HCT116 (cell line): ENCODE measurements at regions not wholly inside any gene's neighbourhood (a gene's known extent, or its start where the extent isn't known, plus 50 kb on each side); places are given as distances from the start of the nearest gene placed in this dataset.

Source experiments
- ATAC-seq: fragments of 200-7000 bp; cut with Tn5 transposase; 2 replicates; pipeline ENCODE4 v1.9.1; 2020; ENCODE audit warnings: mild to moderate bottlenecking, moderate library complexity
- BruUV-seq: library from RNA; stranded (reverse); fragments of 400-500 nt; replicated peaks from 2 replicates; lab custom pipeline; 2021; lab: Mats Ljungman, UMichigan
- CTCF ChIA-PET: fragments of 300-600 bp; sonication (Branson Sonifier 250); formaldehyde crosslinking; loops from one replicate; lab custom pipeline; 2021; ENCODE audit warnings: antibody characterized with exemption; lab: Charles Lee
- POLR2A ChIA-PET: fragments of 300-600, 350-600 bp; sonication (Branson Sonifier 250); formaldehyde crosslinking; loops from one replicate; lab custom pipeline; 2021; ENCODE audit warnings: antibody characterized with exemption; lab: Charles Lee
- RAD21 ChIA-PET, 2 experiments: fragments of 300-600 bp; sonication (Branson Sonifier 250); formaldehyde crosslinking; loops; one replicate each; lab custom pipeline; 2023; ENCODE audit warnings: low total read pairs in 2 of 2; ENCODE audit not compliant: uncharacterized antibody in 2 of 2, unreplicated experiment in 2 of 2, low non-redundant PET in 1 of 2; lab: Charles Lee
- DNase-seq: peaks from one replicate; pipeline ENCODE4 v3.0.0-alpha.2; 2010; ENCODE audit warnings: low read depth, low spot score
- H2AFZ ChIP-seq: fragments of 200-600 bp; shearing (Covaris generic), sonication (generic); 2 replicates; pipeline ENCODE4 v1.6.1; 2017; ENCODE audit warnings: low read depth, mixed run types, mixed read lengths, antibody characterized with exemption, low read length; ENCODE audit not compliant: poor library complexity, severe bottlenecking
- H3K27ac ChIP-seq: 2 replicates; pipeline ENCODE4 v1.5.1; 2012; ENCODE audit warnings: low read depth, low read length
- H3K27me3 ChIP-seq: fragments of 200-600 bp; sonication (generic); 2 replicates; pipeline ENCODE4 v1.6.1; 2016; ENCODE audit warnings: mixed run types, low read length, mixed read lengths; ENCODE audit not compliant: insufficient read depth
- H3K36me3 ChIP-seq, 2 experiments: fragments of 200-500 bp in 1 of 2; fragments of 200-600 bp in 1 of 2; sonication (Bioruptor generic) in 1 of 2; sonication (generic) in 1 of 2; 2 replicates each; pipeline versions ENCODE4 v1.5.1 to v1.6.1; 2014 to 2016; ENCODE audit warnings: low read length in 2 of 2, inconsistent platforms in 1 of 2, mixed read lengths in 1 of 2, mixed run types in 1 of 2; ENCODE audit not compliant: insufficient read depth in 2 of 2, control insufficient read depth in 1 of 2
- H3K4me1 ChIP-seq, 2 experiments: fragments of 200-600 bp in 1 of 2; sonication (generic) in 1 of 2; 2 replicates each; pipeline versions ENCODE4 v1.5.1 to v1.6.1; 2012 to 2017; ENCODE audit warnings: low read length in 2 of 2, inconsistent platforms in 1 of 2, mild to moderate bottlenecking in 1 of 2, mixed read lengths in 1 of 2, mixed run types in 1 of 2, moderate library complexity in 1 of 2; ENCODE audit not compliant: insufficient read depth in 2 of 2, control insufficient read depth in 1 of 2
- H3K4me2 ChIP-seq: fragments of 200-600 bp; sonication (generic); 2 replicates; pipeline ENCODE4 v1.6.1; 2017; ENCODE audit warnings: mixed run types, low read length, mixed read lengths
- H3K4me3 ChIP-seq, 2 experiments: fragments of 200-600 bp in 1 of 2; sonication (generic) in 1 of 2; replicated peaks in 1 of 2; 2 replicates each; pipeline ENCODE4 v1.5.1; 2011 to 2016; ENCODE audit warnings: low read length in 2 of 2, control low read depth in 1 of 2, low read depth in 1 of 2, mild to moderate bottlenecking in 1 of 2, mixed read lengths in 1 of 2, mixed run types in 1 of 2
- H3K79me2 ChIP-seq: fragments of 200-600 bp; sonication (generic); 2 replicates; pipeline ENCODE4 v1.6.1; 2017; ENCODE audit warnings: mild to moderate bottlenecking, mixed run types, low read length, moderate library complexity, mixed read lengths; ENCODE audit not compliant: insufficient read depth
- H3K9ac ChIP-seq: fragments of 200-600 bp; sonication (generic); 2 replicates; pipeline ENCODE4 v1.6.1; 2016; ENCODE audit warnings: low read length, mixed read lengths
- H3K9me2 ChIP-seq: fragments of 200-600 bp; sonication (generic), shearing (Covaris generic); 2 replicates; pipeline ENCODE4 v1.6.1; 2017; ENCODE audit warnings: mixed run types, mild to moderate bottlenecking, moderate library complexity; ENCODE audit not compliant: insufficient read depth
- H3K9me3 ChIP-seq, 2 experiments: fragments of 200-500 bp in 1 of 2; fragments of 200-600 bp in 1 of 2; sonication (Bioruptor generic) in 1 of 2; sonication (generic) in 1 of 2; 2 replicates each; pipeline ENCODE4 v1.6.1; 2014 to 2017; ENCODE audit warnings: low read length in 2 of 2, mixed read lengths in 2 of 2, inconsistent platforms in 1 of 2, low read depth in 1 of 2, mild to moderate bottlenecking in 1 of 2, mixed run types in 1 of 2, moderate library complexity in 1 of 2; ENCODE audit not compliant: control insufficient read depth in 1 of 2, insufficient read depth in 1 of 2
- H4K20me1 ChIP-seq: fragments of 200-600 bp; sonication (generic), shearing (Covaris generic); 2 replicates; pipeline ENCODE4 v1.6.1; 2017; ENCODE audit warnings: mixed run types, mild to moderate bottlenecking, moderate library complexity; ENCODE audit not compliant: insufficient read depth
- EZH2 ChIP-seq: fragments of 200-600 bp; sonication (generic); IDR thresholded peaks from 2 replicates; pipeline ENCODE4 v1.6.1; 2017; ENCODE audit warnings: antibody characterized with exemption, mixed run types
- EZH2phosphoT487 ChIP-seq: fragments of 200-600 bp; IDR thresholded peaks from 2 replicates; pipeline ENCODE4 v1.6.1; 2018; ENCODE audit warnings: antibody characterized with exemption, borderline replicate concordance
- FOSL1 ChIP-seq: IDR thresholded peaks from 2 replicates; pipeline ENCODE4 v1.6.1; 2012; ENCODE audit warnings: low read depth
- JUND ChIP-seq: IDR thresholded peaks from 2 replicates; pipeline ENCODE4 v1.6.1; 2012
- POLR2AphosphoS5 ChIP-seq: IDR thresholded peaks from 2 replicates; pipeline ENCODE4 v1.6.1; 2011; ENCODE audit warnings: mild to moderate bottlenecking, low read depth, low read length, moderate library complexity
- RAD21 ChIP-seq: IDR thresholded peaks from 2 replicates; pipeline ENCODE4 v1.6.1; 2012; ENCODE audit warnings: low read depth, mild to moderate bottlenecking
- SIN3A ChIP-seq: IDR thresholded peaks from 2 replicates; pipeline ENCODE4 v1.6.1; 2012; ENCODE audit warnings: low read depth
- SP1 ChIP-seq: IDR thresholded peaks from 2 replicates; pipeline ENCODE4 v1.6.1; 2012; ENCODE audit warnings: low read depth
- SRF ChIP-seq: IDR thresholded peaks from 2 replicates; pipeline ENCODE4 v1.6.1; 2012; ENCODE audit warnings: low read depth
- ZNF274 ChIP-seq: fragments of 200-500 bp; sonication (Bioruptor generic); IDR thresholded peaks from 2 replicates; pipeline ENCODE4 v1.6.1; 2014; ENCODE audit warnings: mild to moderate bottlenecking, low read depth, low read length, inconsistent platforms
- intact Hi-C: fragments of 100-400 bp; cut with micrococcal nuclease; formaldehyde crosslinking; loops from 2 replicates; pipeline ENCODE4 v1.10.0; 2022
- TF ChIP-seq, protein P1 (sequence below): IDR thresholded peaks from 2 replicates; pipeline ENCODE4 v1.6.1; 2012
- TF ChIP-seq, protein P2 (sequence below), 3 experiments: fragments of 200-600 bp in 1 of 3; sonication (generic) in 1 of 3; IDR thresholded peaks in 2 of 3; conservative IDR thresholded peaks in 1 of 3; 2 replicates each; pipeline ENCODE4 v1.5.1; 2012 to 2017; ENCODE audit warnings: low read depth in 2 of 3, low read length in 2 of 3, antibody characterized with exemption in 1 of 3, borderline replicate concordance in 1 of 3, control low read depth in 1 of 3, mild to moderate bottlenecking in 1 of 3, mixed read lengths in 1 of 3, mixed run types in 1 of 3, moderate library complexity in 1 of 3; ENCODE audit not compliant: insufficient read depth in 1 of 3
- TF ChIP-seq, protein P3 (sequence below): IDR thresholded peaks from 2 replicates; pipeline ENCODE4 v1.6.1; 2012

DNA sequence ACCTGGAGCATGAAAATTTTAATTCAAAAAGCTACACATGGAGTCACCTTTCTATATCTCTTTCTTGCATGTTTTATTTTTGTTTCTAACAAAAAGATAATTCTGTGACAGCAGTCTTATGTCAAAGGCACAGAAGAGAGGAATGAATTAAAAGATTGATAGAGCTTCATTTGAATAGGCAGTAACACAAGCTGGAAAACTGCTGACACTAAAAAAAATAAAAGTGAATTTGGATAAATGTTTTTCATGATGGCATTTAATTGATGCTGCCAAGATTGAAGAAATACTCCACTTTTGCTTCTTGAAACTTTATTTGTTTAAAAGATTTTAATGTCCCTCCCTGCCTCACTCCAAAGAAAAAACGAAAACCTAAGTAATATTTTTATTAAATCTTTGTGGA is 887.4 kb downstream of the PLA2G4A start:
- ATAC-seq (no peak), DNase-seq (no peak)
- no peak overlapping the region for H3K4me3 ChIP-seq
- H3K36me3 ChIP-seq: no peaks in the 10 kb centered on the region
- ChIA-PET CTCF (no interaction called here), RAD21 (no interaction called here), POLR2A (no interaction called here)
- no peaks in the 10 kb centered on the region for H4K20me1 ChIP-seq
- H3K4me1 ChIP-seq: no peaks in the 10 kb centered on the region
- no peaks in the 10 kb centered on the region for H3K79me2 ChIP-seq
- H3K27ac ChIP-seq: no peak overlapping the region
- no TSS peak for BruUV-seq
- no peaks in the 10 kb centered on the region for H3K9me2 ChIP-seq
- H3K27me3 ChIP-seq: no peaks in the 10 kb centered on the region
- no peak overlapping the region for H2AFZ ChIP-seq
- intact Hi-C loops: no loop called here
- H3K4me2 ChIP-seq: no peak overlapping the region
- H3K9me3 ChIP-seq: no peaks in the 10 kb centered on the region
- TF ChIP-seq, protein P1, sequence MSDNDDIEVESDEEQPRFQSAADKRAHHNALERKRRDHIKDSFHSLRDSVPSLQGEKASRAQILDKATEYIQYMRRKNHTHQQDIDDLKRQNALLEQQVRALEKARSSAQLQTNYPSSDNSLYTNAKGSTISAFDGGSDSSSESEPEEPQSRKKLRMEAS: no peak
- TF ChIP-seq FOSL1 (no peak), RAD21 (no peak), JUND (no peak), SRF (no peak), SIN3A (no peak), ZNF274 (no peak), EZH2phosphoT487 (no peak), SP1 (no peak), EZH2 (no peak), POLR2AphosphoS5 (no peak)
- TF ChIP-seq, protein P2, sequence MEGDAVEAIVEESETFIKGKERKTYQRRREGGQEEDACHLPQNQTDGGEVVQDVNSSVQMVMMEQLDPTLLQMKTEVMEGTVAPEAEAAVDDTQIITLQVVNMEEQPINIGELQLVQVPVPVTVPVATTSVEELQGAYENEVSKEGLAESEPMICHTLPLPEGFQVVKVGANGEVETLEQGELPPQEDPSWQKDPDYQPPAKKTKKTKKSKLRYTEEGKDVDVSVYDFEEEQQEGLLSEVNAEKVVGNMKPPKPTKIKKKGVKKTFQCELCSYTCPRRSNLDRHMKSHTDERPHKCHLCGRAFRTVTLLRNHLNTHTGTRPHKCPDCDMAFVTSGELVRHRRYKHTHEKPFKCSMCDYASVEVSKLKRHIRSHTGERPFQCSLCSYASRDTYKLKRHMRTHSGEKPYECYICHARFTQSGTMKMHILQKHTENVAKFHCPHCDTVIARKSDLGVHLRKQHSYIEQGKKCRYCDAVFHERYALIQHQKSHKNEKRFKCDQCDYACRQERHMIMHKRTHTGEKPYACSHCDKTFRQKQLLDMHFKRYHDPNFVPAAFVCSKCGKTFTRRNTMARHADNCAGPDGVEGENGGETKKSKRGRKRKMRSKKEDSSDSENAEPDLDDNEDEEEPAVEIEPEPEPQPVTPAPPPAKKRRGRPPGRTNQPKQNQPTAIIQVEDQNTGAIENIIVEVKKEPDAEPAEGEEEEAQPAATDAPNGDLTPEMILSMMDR (IDR thresholded peaks at IDR 0.05 in 2 of 3, conservative IDR thresholded peaks at IDR 0.05 in 1 of 3; ENCODE audit: borderline replicate concordance in 1 of 3, insufficient read depth in 1 of 3, low read depth in 2 of 3, low read length in 2 of 3): no peak
- TF ChIP-seq, protein P3, sequence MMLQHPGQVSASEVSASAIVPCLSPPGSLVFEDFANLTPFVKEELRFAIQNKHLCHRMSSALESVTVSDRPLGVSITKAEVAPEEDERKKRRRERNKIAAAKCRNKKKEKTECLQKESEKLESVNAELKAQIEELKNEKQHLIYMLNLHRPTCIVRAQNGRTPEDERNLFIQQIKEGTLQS: no peak
- TF ChIP-seq, all 23 proteins: peak for 0
- H3K9ac ChIP-seq: no peak overlapping the region
